ENCODE measurements at regions not wholly inside any gene's neighbourhood (a gene's known extent, or its start where the extent isn't known, plus 50 kb on each side); places are given as distances from the start of the nearest gene placed in this dataset.

DNA sequence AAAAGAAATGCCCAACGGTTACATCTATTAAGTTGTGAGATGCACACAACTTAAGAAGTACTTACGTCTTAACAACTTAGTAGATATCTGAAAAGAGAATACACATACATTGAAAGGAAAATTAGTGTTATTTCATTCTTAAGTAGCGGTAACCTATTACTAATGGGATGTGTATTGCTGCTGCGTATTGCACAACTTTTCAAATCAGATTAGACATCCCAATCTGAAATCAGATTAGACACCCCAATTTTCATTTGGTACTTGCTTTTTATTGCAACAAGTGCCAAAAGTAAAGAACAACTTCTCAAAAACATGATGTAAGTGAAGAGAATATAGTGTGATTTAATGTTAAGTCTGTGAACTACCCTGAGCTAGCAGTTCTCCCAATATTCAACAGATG, 155.5 kb downstream of the DSC3 start:
- DNase-seq (ENCODE audit: low read depth) = no peak
- TF ChIP-seq, protein P1, sequence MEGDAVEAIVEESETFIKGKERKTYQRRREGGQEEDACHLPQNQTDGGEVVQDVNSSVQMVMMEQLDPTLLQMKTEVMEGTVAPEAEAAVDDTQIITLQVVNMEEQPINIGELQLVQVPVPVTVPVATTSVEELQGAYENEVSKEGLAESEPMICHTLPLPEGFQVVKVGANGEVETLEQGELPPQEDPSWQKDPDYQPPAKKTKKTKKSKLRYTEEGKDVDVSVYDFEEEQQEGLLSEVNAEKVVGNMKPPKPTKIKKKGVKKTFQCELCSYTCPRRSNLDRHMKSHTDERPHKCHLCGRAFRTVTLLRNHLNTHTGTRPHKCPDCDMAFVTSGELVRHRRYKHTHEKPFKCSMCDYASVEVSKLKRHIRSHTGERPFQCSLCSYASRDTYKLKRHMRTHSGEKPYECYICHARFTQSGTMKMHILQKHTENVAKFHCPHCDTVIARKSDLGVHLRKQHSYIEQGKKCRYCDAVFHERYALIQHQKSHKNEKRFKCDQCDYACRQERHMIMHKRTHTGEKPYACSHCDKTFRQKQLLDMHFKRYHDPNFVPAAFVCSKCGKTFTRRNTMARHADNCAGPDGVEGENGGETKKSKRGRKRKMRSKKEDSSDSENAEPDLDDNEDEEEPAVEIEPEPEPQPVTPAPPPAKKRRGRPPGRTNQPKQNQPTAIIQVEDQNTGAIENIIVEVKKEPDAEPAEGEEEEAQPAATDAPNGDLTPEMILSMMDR (IDR thresholded peaks at IDR 0.05; ENCODE audit: insufficient read depth, low read depth, low read length, missing control alignments) = no peak
- no peak overlapping the region for H3K4me3 ChIP-seq (ENCODE audit: low read depth, low read length)

DNA sequence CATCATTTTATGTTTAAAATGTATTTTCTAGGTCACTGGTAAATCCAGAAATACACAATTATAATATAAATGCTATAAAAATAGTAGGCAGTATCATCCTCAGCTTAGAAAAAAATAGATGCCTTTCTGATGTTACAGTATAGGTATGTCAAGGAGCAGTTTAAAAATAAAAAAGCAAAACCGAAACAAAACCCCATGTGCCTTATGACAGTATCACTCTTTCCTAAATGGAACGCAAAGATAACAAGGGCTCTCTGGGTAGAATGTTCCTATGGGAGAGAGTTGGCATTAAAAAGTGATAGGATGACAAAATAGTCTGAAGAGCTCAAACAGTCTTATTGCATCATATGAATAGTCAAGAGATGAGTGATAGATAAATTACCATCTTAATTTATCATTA, 172.1 kb downstream of the DSC3 start:
- H3K4me3 ChIP-seq (ENCODE audit: low read depth, low read length) = no peak overlapping the region
- TF ChIP-seq, protein P1 (IDR thresholded peaks at IDR 0.05; ENCODE audit: insufficient read depth, low read depth, low read length, missing control alignments) = no peak
- no peak for DNase-seq (ENCODE audit: low read depth)

DNA sequence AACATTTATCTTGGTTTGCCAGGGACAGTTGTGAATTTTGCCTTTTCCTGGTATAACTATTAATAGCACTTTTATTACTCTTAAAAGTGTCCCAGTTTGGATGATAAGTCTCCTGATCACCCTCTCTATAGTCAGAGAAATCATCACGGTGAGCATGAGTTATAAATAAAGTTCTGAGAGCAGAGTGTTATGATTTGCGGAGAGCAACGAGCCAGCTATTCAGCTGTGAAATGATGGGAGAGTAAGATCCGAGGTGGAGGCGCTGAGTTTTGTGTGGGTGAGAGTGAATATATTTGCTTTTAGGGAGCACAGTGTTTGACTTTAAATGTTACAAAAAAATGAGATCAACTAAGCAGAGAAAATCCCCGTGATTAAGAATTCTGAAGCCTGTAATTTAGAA, 179.6 kb downstream of the DSC3 start:
- TF ChIP-seq, protein P1 (IDR thresholded peaks at IDR 0.05; ENCODE audit: insufficient read depth, low read depth, low read length, missing control alignments) = no peak
- no peak overlapping the region for H3K4me3 ChIP-seq (ENCODE audit: low read depth, low read length)
- no peak for DNase-seq (ENCODE audit: low read depth)

DNA sequence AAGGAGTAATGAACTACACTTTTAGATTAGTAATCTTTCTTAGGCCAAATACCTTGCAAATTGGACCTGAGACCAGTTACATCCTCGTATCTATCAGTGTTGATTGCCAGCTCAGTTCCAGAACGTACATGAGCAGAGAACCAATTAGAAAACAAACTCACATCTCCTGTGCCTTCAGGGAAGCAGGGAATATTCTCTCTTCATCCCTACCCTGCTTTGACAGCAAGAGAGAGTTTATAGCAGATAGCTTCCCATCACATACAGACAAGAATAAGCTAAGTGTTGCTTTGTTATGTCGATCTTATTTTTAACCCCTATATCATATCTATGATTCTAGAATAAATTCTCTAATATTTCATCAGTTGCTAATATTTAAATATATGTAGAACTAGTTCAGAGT, 181.8 kb downstream of the DSC3 start:
- TF ChIP-seq, protein P1 (IDR thresholded peaks at IDR 0.05; ENCODE audit: insufficient read depth, low read depth, low read length, missing control alignments) = no peak
- no peak for DNase-seq (ENCODE audit: low read depth)
- no peak overlapping the region for H3K4me3 ChIP-seq (ENCODE audit: low read depth, low read length)

DNA sequence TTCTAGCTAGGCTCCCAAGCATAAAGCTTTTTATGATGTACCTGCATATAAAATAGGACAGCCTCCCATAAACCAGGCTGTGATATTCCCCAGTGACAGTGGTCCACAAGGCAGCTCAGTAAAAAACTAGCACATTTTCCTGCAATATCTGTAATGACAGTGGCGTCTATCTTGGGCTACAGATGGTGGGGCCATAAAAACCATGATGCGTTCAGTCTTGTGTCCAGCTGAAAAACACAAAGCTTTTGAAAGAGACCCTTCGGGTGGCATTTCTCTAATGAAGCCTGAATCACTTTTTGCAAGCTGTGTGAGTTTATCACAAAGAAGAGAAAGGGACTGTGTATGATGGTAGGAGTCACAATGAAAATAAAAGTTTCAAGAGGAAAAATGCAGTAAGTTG, 183.5 kb downstream of the DSC3 start:
- no peak overlapping the region for H3K4me3 ChIP-seq (ENCODE audit: low read depth, low read length)
- DNase-seq (ENCODE audit: low read depth) = no peak
- TF ChIP-seq, protein P1 (IDR thresholded peaks at IDR 0.05; ENCODE audit: insufficient read depth, low read depth, low read length, missing control alignments) = no peak

DNA sequence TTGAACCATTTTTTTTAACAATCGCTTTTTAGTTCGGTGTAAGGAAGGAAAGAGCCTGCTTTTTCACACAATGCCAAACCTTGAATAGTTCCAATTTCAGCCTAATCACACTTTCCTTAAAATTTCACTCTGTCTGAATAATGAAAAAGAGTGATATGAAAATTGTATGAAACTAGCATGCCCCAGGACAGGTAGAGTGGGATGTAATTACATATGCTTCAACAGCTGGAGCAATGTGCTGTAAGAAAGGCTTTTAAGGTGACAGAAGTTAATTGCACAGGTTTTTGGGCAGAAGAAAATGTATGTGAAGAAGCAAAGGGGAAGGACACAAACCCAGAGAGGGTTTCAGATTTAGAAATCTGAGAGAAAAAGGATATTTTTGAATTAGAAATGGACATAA, 184.0 kb downstream of the DSC3 start:
- no peak for DNase-seq (ENCODE audit: low read depth)
- TF ChIP-seq, protein P1 (IDR thresholded peaks at IDR 0.05; ENCODE audit: insufficient read depth, low read depth, low read length, missing control alignments) = no peak
- no peak overlapping the region for H3K4me3 ChIP-seq (ENCODE audit: low read depth, low read length)

DNA sequence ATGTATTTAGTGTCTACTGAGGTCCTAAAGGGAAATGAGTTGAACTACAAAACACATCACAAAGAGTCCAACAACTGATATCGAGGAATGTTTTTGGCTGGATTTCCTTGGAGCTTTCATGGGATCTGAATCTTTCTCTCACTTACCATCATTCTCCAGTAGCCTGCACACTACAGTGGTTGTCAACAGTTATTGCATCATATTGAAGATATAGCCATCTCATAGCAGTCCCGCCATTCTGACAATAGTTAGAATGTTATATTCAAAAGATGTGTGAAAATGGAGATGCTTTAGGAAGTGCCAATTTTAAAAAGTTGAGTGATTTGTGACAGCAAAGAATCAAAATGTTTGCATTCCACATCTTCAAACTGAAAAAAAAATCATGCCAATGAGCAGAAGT, 186.8 kb downstream of the DSC3 start:
- H3K4me3 ChIP-seq (ENCODE audit: low read depth, low read length) = no peak overlapping the region
- no peak for DNase-seq (ENCODE audit: low read depth)
- TF ChIP-seq, protein P1 (IDR thresholded peaks at IDR 0.05; ENCODE audit: insufficient read depth, low read depth, low read length, missing control alignments) = no peak

All from GM12865 (cell line).